IMR-90 (cell line): ENCODE measurements at regions not wholly inside any gene's neighbourhood (a gene's known extent, or its start where the extent isn't known, plus 50 kb on each side); places are given as distances from the start of the nearest gene placed in this dataset.

Source experiments
- ATAC-seq: fragments of 200-7000 bp; cut with Tn5 transposase; 2 replicates; pipeline ENCODE4 v1.9.1; 2020; ENCODE audit warnings: low read depth, mild to moderate bottlenecking, moderate library complexity
- BruUV-seq: library from RNA; stranded (reverse); fragments of 400-500 nt; replicated peaks from 2 replicates; lab custom pipeline; 2021; lab: Mats Ljungman, UMichigan
- CTCF ChIA-PET: fragments of 300-600 bp; formaldehyde crosslinking; extraction: SDS; loops from one replicate; lab custom pipeline; 2021; ENCODE audit warnings: antibody characterized with exemption; lab: Yijun Ruan, JAX
- POLR2A ChIA-PET: fragments of 300-600 bp; sonication (Branson Sonifier 250); formaldehyde crosslinking; loops from one replicate; lab custom pipeline; 2022; ENCODE audit warnings: antibody characterized with exemption; ENCODE audit not compliant: unreplicated experiment; lab: Charles Lee
- DNase-seq: peaks from one replicate; pipeline ENCODE4 v3.0.0; 2013
- H2AFZ ChIP-seq: replicated peaks from 2 replicates; pipeline ENCODE3; 2013; ENCODE audit warnings: low read length, mild to moderate bottlenecking; ENCODE audit not compliant: poor library complexity
- H2AK5ac ChIP-seq: 2 replicates; pipeline ENCODE4 v1.6.1; 2013; ENCODE audit warnings: low read depth, low read length, inconsistent platforms
- H2AK9ac ChIP-seq: replicated peaks from 2 replicates; pipeline ENCODE3; 2013; ENCODE audit warnings: mild to moderate bottlenecking, low read depth, low read length, moderate library complexity; ENCODE audit not compliant: poor library complexity
- H2BK120ac ChIP-seq: 2 replicates; pipeline ENCODE4 v1.6.1; 2013; ENCODE audit warnings: low read depth, low read length, inconsistent platforms
- H2BK15ac ChIP-seq: 3 replicates; pipeline ENCODE4 v1.6.1; 2013; ENCODE audit warnings: low read depth, low read length, inconsistent platforms
- H2BK20ac ChIP-seq: 2 replicates; pipeline ENCODE4 v1.6.1; 2013; ENCODE audit warnings: low read depth, mild to moderate bottlenecking, inconsistent platforms, low read length, moderate library complexity
- H2BK5ac ChIP-seq: 2 replicates; pipeline ENCODE4 v1.6.1; 2013; ENCODE audit warnings: mild to moderate bottlenecking, low read depth, low read length, inconsistent platforms; ENCODE audit not compliant: poor library complexity, severe bottlenecking
- H3K14ac ChIP-seq: replicated peaks from 2 replicates; pipeline ENCODE4 v1.6.1; 2013; ENCODE audit warnings: low read depth, low read length, inconsistent platforms
- H3K18ac ChIP-seq: 2 replicates; pipeline ENCODE4 v1.6.1; 2013; ENCODE audit warnings: low read depth, low read length, control low read depth
- H3K23ac ChIP-seq: 2 replicates; pipeline ENCODE4 v1.6.1; 2013; ENCODE audit warnings: low read depth, low read length, inconsistent platforms
- H3K27ac ChIP-seq: 2 replicates; pipeline ENCODE4 v1.5.1; 2013; ENCODE audit warnings: mild to moderate bottlenecking, control low read depth, low read length; ENCODE audit not compliant: insufficient read depth
- H3K27me3 ChIP-seq: 2 replicates; pipeline ENCODE4 v1.6.1; 2013; ENCODE audit warnings: low read length; ENCODE audit not compliant: control insufficient read depth, insufficient read depth
- H3K36me3 ChIP-seq: 2 replicates; pipeline ENCODE4 v1.6.1; 2013; ENCODE audit warnings: low read length, mixed read lengths; ENCODE audit not compliant: control insufficient read depth, insufficient read depth
- H3K4ac ChIP-seq: 2 replicates; pipeline ENCODE4 v1.6.1; 2013; ENCODE audit warnings: low read depth, low read length, inconsistent platforms
- H3K4me1 ChIP-seq: 2 replicates; pipeline ENCODE4 v1.6.1; 2013; ENCODE audit warnings: low read length, mixed read lengths; ENCODE audit not compliant: control insufficient read depth, insufficient read depth
- H3K4me2 ChIP-seq: 2 replicates; pipeline ENCODE4 v1.6.1; 2013; ENCODE audit warnings: low read depth, mild to moderate bottlenecking, control low read depth, low read length, moderate library complexity
- H3K4me3 ChIP-seq: 2 replicates; pipeline ENCODE4 v1.5.1; 2013; ENCODE audit warnings: low read depth, mild to moderate bottlenecking, control low read depth, low read length, moderate library complexity; ENCODE audit not compliant: insufficient read depth
- H3K56ac ChIP-seq: 2 replicates; pipeline ENCODE4 v1.6.1; 2013; ENCODE audit warnings: low read length, inconsistent platforms; ENCODE audit not compliant: insufficient read depth; ENCODE audit errors: extremely low read depth
- H3K79me1 ChIP-seq, 2 experiments: 2 replicates each; pipeline ENCODE4 v1.6.1; 2013; ENCODE audit warnings: low read length in 2 of 2, inconsistent platforms in 1 of 2, low read depth in 1 of 2
- H3K9ac ChIP-seq: 2 replicates; pipeline ENCODE4 v1.6.1; 2013; ENCODE audit warnings: low read depth, low read length, control low read depth
- H3K9me1 ChIP-seq: 2 replicates; pipeline ENCODE4 v1.6.1; 2013; ENCODE audit warnings: low read length, inconsistent platforms; ENCODE audit not compliant: insufficient read depth
- H3K9me3 ChIP-seq: 2 replicates; pipeline ENCODE4 v1.6.1; 2013; ENCODE audit warnings: low read length; ENCODE audit not compliant: control insufficient read depth, insufficient read depth
- H4K20me1 ChIP-seq: 2 replicates; pipeline ENCODE4 v1.6.1; 2013; ENCODE audit warnings: low read length, inconsistent platforms; ENCODE audit not compliant: insufficient read depth
- H4K5ac ChIP-seq: 2 replicates; pipeline ENCODE4 v1.6.1; 2013; ENCODE audit warnings: mild to moderate bottlenecking, low read depth, low read length, control low read depth
- H4K8ac ChIP-seq, 2 experiments: 2 replicates each; pipeline ENCODE4 v1.6.1; 2013; ENCODE audit warnings: low read depth in 2 of 2, low read length in 2 of 2, control low read depth in 1 of 2, inconsistent platforms in 1 of 2
- H4K91ac ChIP-seq: 2 replicates; pipeline ENCODE4 v1.6.1; 2013; ENCODE audit warnings: low read depth, low read length, inconsistent platforms; ENCODE audit not compliant: insufficient read depth
- BHLHE40 ChIP-seq: fragments of 150-350 bp; IDR thresholded peaks from 2 replicates; pipeline ENCODE4 v1.6.1; 2016; ENCODE audit warnings: mild to moderate bottlenecking, low read depth, low read length
- CHD1 ChIP-seq: IDR thresholded peaks from 2 replicates; pipeline ENCODE4 v1.6.1; 2012; ENCODE audit warnings: low read depth, low read length, improper control_type of control experiment
- CTCF ChIP-seq: conservative IDR thresholded peaks from 2 replicates; pipeline ENCODE4 v1.5.1; 2012; ENCODE audit warnings: mild to moderate bottlenecking, low read depth, low read length, improper control_type of control experiment
- ELK1 ChIP-seq: fragments of 150-350 bp; IDR thresholded peaks from 2 replicates; pipeline ENCODE4 v1.6.1; 2016; ENCODE audit warnings: low read depth, mild to moderate bottlenecking, low read length, moderate library complexity, borderline replicate concordance
- FOS ChIP-seq: fragments of 150-350 bp; IDR thresholded peaks from 2 replicates; pipeline ENCODE4 v1.6.1; 2016; ENCODE audit warnings: low read depth, low read length
- MAZ ChIP-seq: IDR thresholded peaks from 2 replicates; pipeline ENCODE4 v1.6.1; 2012; ENCODE audit warnings: low read depth, mild to moderate bottlenecking, low read length, improper control_type of control experiment, moderate library complexity, borderline replicate concordance
- MXI1 ChIP-seq: IDR thresholded peaks from 2 replicates; pipeline ENCODE4 v1.6.1; 2012; ENCODE audit warnings: low read depth, mild to moderate bottlenecking, low read length, moderate library complexity, borderline replicate concordance
- NFE2L2 ChIP-seq: fragments of 150-350 bp; IDR thresholded peaks from 2 replicates; pipeline ENCODE4 v1.6.1; 2016; ENCODE audit warnings: low read depth, mild to moderate bottlenecking, low read length
- POLR2A ChIP-seq: IDR thresholded peaks from 2 replicates; pipeline ENCODE4 v1.6.1; 2012; ENCODE audit warnings: mild to moderate bottlenecking, low read depth, low read length
- RAD21 ChIP-seq: IDR thresholded peaks from 2 replicates; pipeline ENCODE4 v1.6.1; 2012; ENCODE audit warnings: low read length, improper control_type of control experiment
- RCOR1 ChIP-seq: IDR thresholded peaks from 2 replicates; pipeline ENCODE4 v1.6.1; 2012; ENCODE audit warnings: mild to moderate bottlenecking, low read length, improper control_type of control experiment; ENCODE audit not compliant: insufficient replicate concordance
- RFX5 ChIP-seq: IDR thresholded peaks from 2 replicates; pipeline ENCODE4 v1.8.0; 2012; ENCODE audit warnings: low read depth, mild to moderate bottlenecking, low read length, moderate library complexity
- WGBS, 2 experiments: methylation state at CpG; one replicate each; pipeline versions ENCODE4 v1.1.5 to v1.1.7; 2013; ENCODE audit warnings: missing lambda C conversion rate in 2 of 2; ENCODE audit not compliant: insufficient read length in 1 of 2; ENCODE audit errors: extremely low coverage in 2 of 2; 5-methylcytosine and 5-hydroxymethylcytosine counted together
- dilution Hi-C: fragments of 300-500 bp; cut with HindIII; formaldehyde crosslinking; loops from one replicate; pipeline ENCODE4 v1.14.3; 2018; ENCODE audit warnings: low sequenced_read_pairs; ENCODE audit not compliant: unreplicated experiment
- in situ Hi-C: fragments of 300-500 bp; cut with MboI; formaldehyde crosslinking; loops from 3 replicates; pipeline ENCODE4 v1.14.3; 2019; ENCODE audit warnings: low sequenced_read_pairs, inconsistent platforms, mixed read lengths
- intact Hi-C: fragments of 100-400 bp; cut with micrococcal nuclease; formaldehyde crosslinking; loops from 2 replicates; pipeline ENCODE4 v1.10.0; 2022

GRCh38 chr9:89791754-89792153 lies 186.9 kb downstream of the GADD45G start:
- Histone ChIP-seq H2AK9ac (no peak overlapping the region), H2AFZ (no peak overlapping the region), H2BK20ac (no peak overlapping the region), H3K27me3 (no peaks in the 10 kb centered on the region; the same call in 1 of the 2 replicates), H2AK5ac (no peak overlapping the region), H4K5ac (no peak overlapping the region), H3K4me2 (no peak overlapping the region), H3K23ac (no peak overlapping the region), H3K56ac (no peak overlapping the region), H2BK15ac (no peak overlapping the region), H3K4me3 (no peak overlapping the region), H4K8ac (no peak overlapping the region), H3K36me3 (no peaks in the 10 kb centered on the region), H3K27ac (no peak overlapping the region), H3K9ac (no peak overlapping the region), H3K18ac (no peak overlapping the region), H4K91ac (no peak overlapping the region), H2BK5ac (no peak overlapping the region), H3K9me1 (no peaks in the 10 kb centered on the region), H4K20me1 (no peaks in the 10 kb centered on the region), H3K9me3 (no peaks in the 10 kb centered on the region), H3K4ac (no peak overlapping the region), H3K14ac (no peak overlapping the region), H2BK120ac (no peak overlapping the region), H3K4me1 (no peaks in the 10 kb centered on the region), H3K79me1 (no peaks in the 10 kb centered on the region)
- no TSS peak for BruUV-seq
- in situ Hi-C loops, result no loop called here
- DNase-seq, result no peak
- CTCF ChIA-PET, result no interaction called here
- intact Hi-C loops, result no loop called here
- ATAC-seq, result no peak
- dilution Hi-C loops, result no loop called here
- no peak for TF ChIP-seq POLR2A
- no peak for TF ChIP-seq CTCF
- no peak for TF ChIP-seq RAD21
- no peak for TF ChIP-seq BHLHE40
- no peak for TF ChIP-seq ELK1
- no peak for TF ChIP-seq RCOR1
- no peak for TF ChIP-seq CHD1
- no peak for TF ChIP-seq RFX5
- no peak for TF ChIP-seq MXI1
- TF ChIP-seq NFE2L2, result no peak
- TF ChIP-seq FOS, result no peak
- no peak for TF ChIP-seq MAZ
- WGBS, 2 experiments, result 60% methylated on average over 1 of the region's 8 CpGs; no CpG with 5 or more reads in 1 of the 2 experiments
- POLR2A ChIA-PET, result no interaction called here
